ENCODE measurements at regions not wholly inside any gene's neighbourhood (a gene's known extent, or its start where the extent isn't known, plus 50 kb on each side); places are given as distances from the start of the nearest gene placed in this dataset.

GRCh38 chr2:65722028-65722778, 289.8 kb upstream of the SPRED2 start:
- peak in 1 of 2 experiments; percentile 1 for DNase-seq

GRCh38 chr2:65716698-65717097, 284.3 kb upstream of the SPRED2 start:
- DNase-seq = no peak

GRCh38 chr2:65715323-65715722, 282.9 kb upstream of the SPRED2 start:
- no peak for DNase-seq

- DNase-seq = no peak
These were observed 282.5 kb upstream of the SPRED2 start for GRCh38 chr2:65714866-65715265.

- no peak for DNase-seq
These were observed 279.5 kb upstream of the SPRED2 start for GRCh38 chr2:65711863-65712262.

- DNase-seq = no peak
These were observed 278.4 kb upstream of the SPRED2 start for GRCh38 chr2:65710779-65711295.

- DNase-seq = no peak
These were observed 278.0 kb upstream of the SPRED2 start for GRCh38 chr2:65710356-65710755.

- DNase-seq = no peak
These were observed 275.7 kb upstream of the SPRED2 start for GRCh38 chr2:65708086-65708485.

- no peak for DNase-seq
These were observed 274.0 kb upstream of the SPRED2 start for GRCh38 chr2:65706411-65706810.

GRCh38 chr2:65701191-65701590, 268.8 kb upstream of the SPRED2 start:
- no peak for DNase-seq

GRCh38 chr2:65700720-65701119, 268.3 kb upstream of the SPRED2 start:
- DNase-seq = no peak

- DNase-seq = no peak
These were observed 267.7 kb upstream of the SPRED2 start for GRCh38 chr2:65700004-65700651.

GRCh38 chr2:65691816-65692215, 259.4 kb upstream of the SPRED2 start:
- DNase-seq = no peak

- no peak for DNase-seq
These were observed 255.9 kb upstream of the SPRED2 start for GRCh38 chr2:65688141-65688886.

GRCh38 chr2:65687614-65688013, 255.2 kb upstream of the SPRED2 start:
- no peak for DNase-seq

- peak; percentile 1 to 25 for DNase-seq
These were observed 254.6 kb upstream of the SPRED2 start for GRCh38 chr2:65686928-65687521.

GRCh38 chr2:65681503-65681902, 249.1 kb upstream of the SPRED2 start:
- no peak for DNase-seq

GRCh38 chr2:65678779-65679391, 246.5 kb upstream of the SPRED2 start:
- no peak for DNase-seq

- no peak for DNase-seq
These were observed 243.0 kb upstream of the SPRED2 start for GRCh38 chr2:65675350-65675749.

GRCh38 chr2:65671670-65672242, 239.4 kb upstream of the SPRED2 start:
- DNase-seq = no peak

GRCh38 chr2:65669574-65669973, 237.2 kb upstream of the SPRED2 start:
- no peak for DNase-seq

GRCh38 chr2:65668744-65669143, 236.3 kb upstream of the SPRED2 start:
- DNase-seq = no peak

All from NCI-H2081 (cell line).